ENCODE measurements at regions not wholly inside any gene's neighbourhood (a gene's known extent, or its start where the extent isn't known, plus 50 kb on each side); places are given as distances from the start of the nearest gene placed in this dataset.

GRCh38 chr13:74000876-74001275 is 133.3 kb downstream of the KLF12 start:
- TF ChIP-seq TAF1 (IDR thresholded peaks at IDR 0.05; ENCODE audit: borderline replicate concordance, insufficient read depth, low read length) (no peak), REST (IDR thresholded peaks at IDR 0.05; ENCODE audit: insufficient read depth in 1 of 2, low read depth in 2 of 2, low read length in 2 of 2) (no peak), POLR2AphosphoS5 (IDR thresholded peaks at IDR 0.05; ENCODE audit: low read depth, low read length) (no peak), SIN3A (IDR thresholded peaks at IDR 0.05; ENCODE audit: borderline replicate concordance, insufficient read depth, low read length) (no peak), FOXP2 (optimal IDR thresholded peaks at IDR 0.05; ENCODE audit: borderline replicate concordance, extremely low read depth, extremely low read length, insufficient read depth) (no peak)

GRCh38 chr13:73998631-73999030 is 135.6 kb downstream of the KLF12 start:
- TF ChIP-seq REST (IDR thresholded peaks at IDR 0.05; ENCODE audit: insufficient read depth in 1 of 2, low read depth in 2 of 2, low read length in 2 of 2) (no peak), SIN3A (IDR thresholded peaks at IDR 0.05; ENCODE audit: borderline replicate concordance, insufficient read depth, low read length) (no peak)

- TF ChIP-seq SIN3A (IDR thresholded peaks at IDR 0.05; ENCODE audit: borderline replicate concordance, insufficient read depth, low read length) = no peak
- TF ChIP-seq REST (IDR thresholded peaks at IDR 0.05; ENCODE audit: insufficient read depth in 1 of 2, low read depth in 2 of 2, low read length in 2 of 2) = no peak
- TF ChIP-seq TAF1 (IDR thresholded peaks at IDR 0.05; ENCODE audit: borderline replicate concordance, insufficient read depth, low read length) = no peak
- TF ChIP-seq POLR2AphosphoS5 (IDR thresholded peaks at IDR 0.05; ENCODE audit: low read depth, low read length) = no peak
- TF ChIP-seq FOXP2 (optimal IDR thresholded peaks at IDR 0.05; ENCODE audit: borderline replicate concordance, extremely low read depth, extremely low read length, insufficient read depth) = no peak
Measured at GRCh38 chr13:73997964-73998363, 136.2 kb downstream of the KLF12 start.

GRCh38 chr13:73996569-73996968 is 137.6 kb downstream of the KLF12 start:
- TF ChIP-seq TAF1 (IDR thresholded peaks at IDR 0.05; ENCODE audit: borderline replicate concordance, insufficient read depth, low read length) (no peak), SIN3A (IDR thresholded peaks at IDR 0.05; ENCODE audit: borderline replicate concordance, insufficient read depth, low read length) (no peak), POLR2AphosphoS5 (IDR thresholded peaks at IDR 0.05; ENCODE audit: low read depth, low read length) (no peak), FOXP2 (optimal IDR thresholded peaks at IDR 0.05; ENCODE audit: borderline replicate concordance, extremely low read depth, extremely low read length, insufficient read depth) (no peak), REST (IDR thresholded peaks at IDR 0.05; ENCODE audit: insufficient read depth in 1 of 2, low read depth in 2 of 2, low read length in 2 of 2) (no peak)

- no peak for TF ChIP-seq SIN3A (IDR thresholded peaks at IDR 0.05; ENCODE audit: borderline replicate concordance, insufficient read depth, low read length)
- no peak for TF ChIP-seq FOXP2 (optimal IDR thresholded peaks at IDR 0.05; ENCODE audit: borderline replicate concordance, extremely low read depth, extremely low read length, insufficient read depth)
- no peak for TF ChIP-seq REST (IDR thresholded peaks at IDR 0.05; ENCODE audit: insufficient read depth in 1 of 2, low read depth in 2 of 2, low read length in 2 of 2)
- TF ChIP-seq POLR2AphosphoS5 (IDR thresholded peaks at IDR 0.05; ENCODE audit: low read depth, low read length) = no peak
- TF ChIP-seq TAF1 (IDR thresholded peaks at IDR 0.05; ENCODE audit: borderline replicate concordance, insufficient read depth, low read length) = no peak
Measured at GRCh38 chr13:73995736-73996135, 138.5 kb downstream of the KLF12 start.

All from PFSK-1 (cell line).